Epithelial cell of proximal tubule (primary cell): ENCODE measurements at regions not wholly inside any gene's neighbourhood (a gene's known extent, or its start where the extent isn't known, plus 50 kb on each side); places are given as distances from the start of the nearest gene placed in this dataset.

Source experiments
- DNase-seq: peaks from one replicate; pipeline ENCODE4 v3.0.0-alpha.2; 2011; ENCODE audit warnings: low read depth
- H3K4me3 ChIP-seq: 2 replicates; pipeline ENCODE4 v1.5.1; 2011; ENCODE audit warnings: low read depth, mild to moderate bottlenecking, low read length
- CTCF ChIP-seq: conservative IDR thresholded peaks from 2 replicates; pipeline ENCODE4 v1.5.1; 2012; ENCODE audit warnings: low read depth, mild to moderate bottlenecking, low read length

DNA sequence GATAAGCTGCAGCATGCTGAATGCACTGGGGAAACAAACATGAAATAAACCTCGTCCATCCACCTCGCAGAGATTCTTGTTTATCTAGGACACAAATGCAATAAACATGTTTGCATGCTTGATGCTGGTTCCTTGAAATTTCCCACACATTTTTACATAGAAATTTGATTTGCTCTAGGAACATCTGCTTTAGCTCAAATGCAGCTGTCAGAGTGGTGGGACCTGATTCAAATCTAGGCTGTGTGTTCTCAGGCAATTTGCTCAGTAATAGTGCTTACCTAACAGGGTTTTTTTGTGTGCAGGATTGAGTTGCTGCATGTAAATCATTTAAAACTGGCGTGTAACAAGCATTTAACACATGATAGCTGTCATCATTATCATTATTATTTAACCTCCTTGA, 293.1 kb downstream of the QDPR start:
- no peak overlapping the region for H3K4me3 ChIP-seq
- DNase-seq: no peak
- no peak for TF ChIP-seq CTCF

DNA sequence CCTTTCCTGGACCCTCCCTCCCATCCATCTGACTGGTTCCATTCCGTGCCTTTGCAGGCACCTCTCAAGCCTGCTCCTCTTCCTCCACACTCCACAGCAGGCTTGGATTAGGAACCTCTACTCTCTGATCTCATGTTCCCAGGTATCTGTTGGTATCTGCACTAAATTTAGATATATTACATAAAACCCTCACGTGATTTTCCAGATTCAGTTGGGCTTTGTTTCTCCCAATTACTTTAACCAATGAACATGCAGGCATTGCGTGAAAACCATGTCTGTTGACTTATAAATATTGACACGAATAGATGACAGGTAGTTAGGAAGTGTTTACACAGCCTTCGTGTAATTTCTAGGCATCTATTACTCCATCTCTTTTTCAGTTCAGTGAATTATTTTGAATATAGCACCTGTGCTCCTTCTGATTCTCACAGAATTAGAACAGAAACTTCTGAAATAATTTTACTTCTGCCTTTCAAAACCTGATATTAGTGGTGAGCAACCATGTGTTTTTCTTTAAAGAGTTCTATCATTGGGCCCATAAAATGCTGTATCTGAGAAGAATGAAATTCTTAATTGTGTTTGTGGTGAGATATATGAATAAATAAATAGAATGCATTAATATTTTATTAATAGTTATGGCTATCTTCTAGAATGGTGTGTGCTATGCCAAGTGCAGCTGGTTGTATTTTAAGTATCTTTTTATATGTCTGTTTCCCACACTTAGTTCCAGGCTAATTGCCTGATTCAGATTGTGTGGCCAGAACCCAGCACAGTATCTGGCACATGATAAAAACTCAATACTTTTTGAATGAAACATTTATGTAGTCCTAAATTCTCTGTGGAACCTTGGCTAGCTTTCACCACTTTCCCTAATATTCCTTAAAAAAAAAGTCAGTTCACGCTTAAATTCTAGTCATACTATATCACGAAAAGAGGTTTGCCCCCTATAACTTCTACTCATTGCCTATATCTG, 304.8 kb downstream of the QDPR start:
- no peak for TF ChIP-seq CTCF
- no peak overlapping the region for H3K4me3 ChIP-seq

DNA sequence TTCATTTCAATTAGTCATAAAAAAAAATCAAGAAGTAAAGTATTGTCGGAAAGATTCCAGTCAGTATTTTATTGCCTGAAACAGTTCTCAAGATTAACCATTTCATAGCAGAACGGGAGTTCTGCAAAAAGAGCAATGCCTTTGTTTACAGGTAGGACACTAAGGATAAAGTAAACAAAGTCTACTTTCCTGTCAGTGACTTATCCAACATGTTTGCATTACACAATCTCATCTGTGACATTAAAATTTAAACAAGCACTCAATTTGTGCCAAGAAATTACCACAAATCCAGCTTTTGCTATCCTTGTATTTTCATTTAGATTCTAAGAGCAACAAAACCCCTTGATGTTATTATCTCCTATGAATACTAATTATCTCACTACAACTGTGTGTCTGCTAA, 306.5 kb upstream of the LDB2 start:
- no peak overlapping the region for H3K4me3 ChIP-seq
- no peak for DNase-seq
- TF ChIP-seq CTCF: no peak

More for the DNA sequence above, 304.8 kb downstream of the QDPR start:
- DNase-seq: no peak

DNA sequence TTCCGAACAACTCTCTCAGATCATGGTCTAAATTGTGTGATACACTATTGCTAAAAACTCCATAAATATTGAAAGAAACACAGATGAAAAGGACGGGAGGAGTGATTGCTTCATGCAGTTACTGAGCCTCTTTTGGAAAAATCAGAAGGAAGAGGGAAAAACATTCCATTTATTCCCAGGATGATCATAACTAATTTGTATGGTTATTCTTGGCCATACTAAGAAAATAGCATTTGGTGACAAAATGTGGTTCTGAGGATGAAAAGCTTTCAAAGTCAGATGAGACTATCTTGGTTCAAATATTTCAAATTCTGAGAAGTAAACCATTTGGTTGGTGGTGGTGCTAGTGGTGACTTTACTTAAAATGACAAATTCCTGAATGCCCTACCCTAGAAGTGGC, 305.4 kb upstream of the LDB2 start:
- no peak for TF ChIP-seq CTCF

DNA sequence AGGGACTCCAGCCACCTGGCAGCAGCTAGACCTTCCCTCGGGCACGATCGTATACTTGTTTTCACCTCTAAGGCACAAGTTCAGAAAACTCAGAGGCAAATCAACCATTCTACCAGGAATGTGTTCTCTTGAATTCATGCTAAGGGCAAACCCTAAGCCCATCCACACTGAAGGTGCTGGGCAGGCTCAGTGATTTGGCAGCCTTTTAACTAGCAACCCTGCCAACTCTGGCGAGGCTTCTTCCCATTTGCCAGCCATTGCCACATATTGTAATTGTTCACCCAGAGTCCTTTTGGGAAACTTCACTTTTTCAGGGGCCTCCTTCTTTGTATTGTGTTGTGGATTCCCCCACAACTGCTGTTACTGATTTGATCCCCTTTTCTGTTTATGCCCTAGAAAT, 298.6 kb upstream of the LDB2 start:
- DNase-seq: no peak
- TF ChIP-seq CTCF: no peak
- no peak overlapping the region for H3K4me3 ChIP-seq

More for the DNA sequence above, 305.4 kb upstream of the LDB2 start:
- DNase-seq: no peak
- H3K4me3 ChIP-seq: no peak overlapping the region

- DNase-seq: no peak
- no peak for TF ChIP-seq CTCF
- H3K4me3 ChIP-seq: no peak overlapping the region
These were observed 297.2 kb upstream of the LDB2 start for GRCh38 chr4:17195461-17196275.
